Esophagus muscularis mucosa (tissue), 3 donors: ENCODE measurements at regions not wholly inside any gene's neighbourhood (a gene's known extent, or its start where the extent isn't known, plus 50 kb on each side); places are given as distances from the start of the nearest gene placed in this dataset.

Experiments used
- POLR2A ChIP-seq: fragments of 450-650 bp; IDR thresholded peaks from one replicate; pipeline ENCODE4 v1.6.1; 2017; ENCODE audit warnings: antibody characterized with exemption, moderate library complexity, mild to moderate bottlenecking, low read depth
- TF ChIP-seq, protein P1 (sequence below), 3 experiments: fragments of 200-600 bp in 2 of 3; fragments of 450-650 bp in 1 of 3; sonication (generic) in 2 of 3; IDR thresholded peaks; one replicate each; pipeline ENCODE4 v1.5.1; 2017 to 2019; ENCODE audit warnings: antibody characterized with exemption in 3 of 3, mild to moderate bottlenecking in 2 of 3, moderate library complexity in 1 of 3

GRCh38 chr2:129906139-129906860 is 73.2 kb upstream of the RAB6C start:
- TF ChIP-seq, protein P1, sequence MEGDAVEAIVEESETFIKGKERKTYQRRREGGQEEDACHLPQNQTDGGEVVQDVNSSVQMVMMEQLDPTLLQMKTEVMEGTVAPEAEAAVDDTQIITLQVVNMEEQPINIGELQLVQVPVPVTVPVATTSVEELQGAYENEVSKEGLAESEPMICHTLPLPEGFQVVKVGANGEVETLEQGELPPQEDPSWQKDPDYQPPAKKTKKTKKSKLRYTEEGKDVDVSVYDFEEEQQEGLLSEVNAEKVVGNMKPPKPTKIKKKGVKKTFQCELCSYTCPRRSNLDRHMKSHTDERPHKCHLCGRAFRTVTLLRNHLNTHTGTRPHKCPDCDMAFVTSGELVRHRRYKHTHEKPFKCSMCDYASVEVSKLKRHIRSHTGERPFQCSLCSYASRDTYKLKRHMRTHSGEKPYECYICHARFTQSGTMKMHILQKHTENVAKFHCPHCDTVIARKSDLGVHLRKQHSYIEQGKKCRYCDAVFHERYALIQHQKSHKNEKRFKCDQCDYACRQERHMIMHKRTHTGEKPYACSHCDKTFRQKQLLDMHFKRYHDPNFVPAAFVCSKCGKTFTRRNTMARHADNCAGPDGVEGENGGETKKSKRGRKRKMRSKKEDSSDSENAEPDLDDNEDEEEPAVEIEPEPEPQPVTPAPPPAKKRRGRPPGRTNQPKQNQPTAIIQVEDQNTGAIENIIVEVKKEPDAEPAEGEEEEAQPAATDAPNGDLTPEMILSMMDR (IDR thresholded peaks at IDR 0.05), result no peak
- no peak for TF ChIP-seq POLR2A
